ENCODE measurements at regions not wholly inside any gene's neighbourhood (a gene's known extent, or its start where the extent isn't known, plus 50 kb on each side); places are given as distances from the start of the nearest gene placed in this dataset.

DNA sequence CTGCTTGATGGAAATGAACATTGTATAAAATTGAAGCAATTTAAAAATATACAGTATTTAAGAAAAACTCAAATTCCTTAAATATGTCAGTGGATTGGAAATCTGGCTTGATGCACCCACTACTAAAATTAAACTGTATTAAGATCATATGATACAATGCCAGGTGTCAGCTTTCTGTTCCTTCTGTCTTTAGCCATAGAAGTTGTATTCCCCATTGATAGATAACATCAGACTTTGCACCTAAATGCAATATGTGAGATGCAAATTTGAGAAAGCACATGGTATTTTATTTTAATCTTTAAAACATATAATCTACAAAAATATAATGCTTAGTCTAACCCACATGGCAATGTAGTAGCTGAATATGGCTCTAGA, 697.4 kb upstream of the WWC1 start:
- DNase-seq, result no peak

DNA sequence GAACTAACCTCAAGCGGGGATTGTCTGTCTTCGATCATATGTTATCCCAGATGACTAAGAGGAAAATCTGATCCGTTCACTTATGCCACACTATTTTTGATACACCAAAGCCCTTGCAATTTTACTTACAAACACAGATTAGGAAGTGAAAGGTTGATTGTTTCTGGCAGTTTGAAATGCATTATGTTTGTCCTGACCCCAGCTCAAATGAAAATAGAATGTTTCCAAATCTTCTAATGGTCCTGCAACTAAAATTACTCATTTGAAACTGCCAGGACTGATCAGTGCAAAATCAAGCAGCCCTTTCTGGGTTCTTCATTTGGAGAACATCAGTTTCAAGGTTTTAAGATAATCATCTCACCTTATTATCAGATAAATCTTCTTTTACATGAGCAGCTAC, 696.7 kb upstream of the WWC1 start:
- DNase-seq, result no peak

GRCh38 chr5:167595196-167595595, 696.2 kb upstream of the WWC1 start:
- no peak for DNase-seq

DNA sequence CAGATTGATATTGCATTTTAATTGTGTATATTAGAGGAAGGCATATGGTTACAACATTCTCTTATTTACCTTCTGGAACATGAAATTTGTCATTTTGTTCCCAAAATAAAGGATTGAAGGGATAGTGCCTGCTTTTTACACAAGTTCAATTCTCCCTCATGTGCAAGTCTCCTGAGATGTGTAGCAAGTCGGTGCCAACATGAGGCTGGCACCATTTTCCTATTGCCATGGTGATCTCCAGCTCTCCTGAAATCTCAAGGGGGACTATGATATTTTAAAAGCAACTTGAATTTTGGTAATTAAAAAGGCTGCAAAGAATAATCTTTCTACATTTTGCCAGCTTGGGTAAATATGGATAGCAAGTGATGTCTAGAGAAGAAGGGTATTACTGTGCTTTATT, 693.3 kb upstream of the WWC1 start:
- no peak for DNase-seq

DNA sequence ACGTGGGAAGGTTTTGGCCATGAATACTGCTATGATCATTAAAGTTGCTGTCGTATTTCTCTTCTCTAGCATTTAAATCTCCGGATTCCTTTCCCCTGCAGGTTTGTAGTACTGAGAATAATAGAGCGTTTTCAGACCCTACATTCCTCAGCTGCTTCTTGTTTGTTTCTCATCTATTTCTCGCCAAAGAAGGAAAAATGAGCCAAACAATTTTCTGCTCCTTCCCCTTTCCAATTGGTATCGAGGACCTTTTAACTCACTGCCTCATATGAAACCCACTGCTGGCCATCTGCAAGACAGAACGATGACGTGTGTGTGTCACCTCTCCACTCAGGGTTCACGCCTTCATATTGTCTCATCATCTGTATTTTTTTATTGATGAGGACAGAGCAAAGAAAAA, 689.4 kb upstream of the WWC1 start:
- peak; percentile 42 for DNase-seq

DNA sequence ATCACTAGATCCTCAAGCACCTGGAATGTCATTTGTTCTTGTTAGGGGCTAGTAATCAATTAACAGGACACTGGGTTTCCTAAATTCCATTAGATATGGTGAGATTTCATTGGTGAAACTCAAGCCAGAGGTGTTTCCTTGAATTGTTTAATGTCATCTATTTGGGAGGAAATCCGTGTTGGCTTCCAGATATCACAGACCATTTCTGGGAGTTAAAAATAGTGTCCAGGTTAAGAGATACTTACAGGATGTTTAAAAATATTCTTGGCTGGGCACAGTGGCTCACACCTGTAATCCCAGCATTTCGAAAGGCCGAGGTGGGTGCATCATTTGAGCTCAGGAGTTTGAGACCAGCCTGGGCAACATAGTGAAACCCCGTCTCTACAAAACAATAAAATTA, 688.3 kb upstream of the WWC1 start:
- no peak for DNase-seq

- no peak for DNase-seq
These were observed 682.8 kb upstream of the WWC1 start for GRCh38 chr5:167608390-167609272.

GRCh38 chr5:167614294-167615021, 677.0 kb upstream of the WWC1 start:
- no peak for DNase-seq

DNA sequence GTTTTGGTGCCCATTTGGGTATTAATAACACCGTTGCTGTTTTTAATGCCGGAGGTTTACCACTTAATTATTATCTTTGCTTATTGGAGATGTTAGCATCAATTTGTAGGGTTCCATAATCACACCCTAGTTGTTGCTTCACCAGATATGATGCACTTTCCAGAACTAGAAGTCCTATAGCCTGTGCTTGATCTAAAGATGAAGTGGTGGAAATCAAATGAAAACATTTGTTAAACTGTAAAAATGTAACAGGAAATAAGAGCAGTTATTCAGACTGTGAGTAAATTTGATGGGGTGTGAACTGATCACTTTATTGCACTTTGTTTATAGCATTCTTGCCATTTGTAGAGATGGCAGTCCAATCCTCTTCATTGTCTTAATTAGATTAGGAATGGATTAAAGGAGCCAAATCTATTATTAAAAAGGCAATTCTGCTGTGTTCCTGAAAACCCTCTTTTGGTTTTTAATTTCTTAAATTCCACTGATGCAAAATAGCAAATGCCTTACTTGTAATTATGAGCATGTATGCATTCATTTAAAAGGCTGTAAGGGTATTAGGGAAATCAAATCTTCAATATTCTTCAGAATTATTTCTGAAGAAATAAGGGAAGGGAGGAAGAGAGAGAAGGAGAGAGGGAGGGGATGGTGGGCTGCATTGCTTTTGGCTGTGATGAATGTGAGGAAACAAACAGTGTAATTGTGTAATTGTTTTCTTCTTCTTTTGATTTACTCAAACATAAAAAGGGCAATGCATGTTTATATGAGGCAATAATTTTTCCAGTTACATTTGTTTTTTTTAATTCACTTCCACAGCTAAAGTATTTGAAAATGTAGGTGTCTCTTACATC, 675.2 kb upstream of the WWC1 start:
- no peak for DNase-seq

DNA sequence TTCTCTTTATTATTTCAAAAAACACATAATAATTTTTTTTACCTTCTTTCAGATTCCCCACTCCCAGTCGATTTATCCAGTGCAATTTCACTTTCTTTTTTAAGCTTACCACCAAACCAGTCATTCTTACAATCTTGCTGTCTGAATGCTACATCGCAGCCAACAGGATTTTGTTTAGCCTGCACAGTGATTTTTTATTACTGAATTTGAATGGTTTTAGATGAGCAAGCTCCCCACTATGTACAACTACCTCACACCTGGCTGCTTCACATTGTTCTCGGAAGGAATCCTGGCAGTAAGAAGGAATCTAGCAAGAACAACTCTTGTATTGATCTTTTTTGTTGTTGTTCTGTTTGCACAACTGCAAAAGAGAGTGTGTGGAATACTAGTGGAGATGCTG, 668.1 kb upstream of the WWC1 start:
- DNase-seq, result no peak

- no peak for DNase-seq
These were observed 667.4 kb upstream of the WWC1 start for GRCh38 chr5:167624053-167624452.

DNA sequence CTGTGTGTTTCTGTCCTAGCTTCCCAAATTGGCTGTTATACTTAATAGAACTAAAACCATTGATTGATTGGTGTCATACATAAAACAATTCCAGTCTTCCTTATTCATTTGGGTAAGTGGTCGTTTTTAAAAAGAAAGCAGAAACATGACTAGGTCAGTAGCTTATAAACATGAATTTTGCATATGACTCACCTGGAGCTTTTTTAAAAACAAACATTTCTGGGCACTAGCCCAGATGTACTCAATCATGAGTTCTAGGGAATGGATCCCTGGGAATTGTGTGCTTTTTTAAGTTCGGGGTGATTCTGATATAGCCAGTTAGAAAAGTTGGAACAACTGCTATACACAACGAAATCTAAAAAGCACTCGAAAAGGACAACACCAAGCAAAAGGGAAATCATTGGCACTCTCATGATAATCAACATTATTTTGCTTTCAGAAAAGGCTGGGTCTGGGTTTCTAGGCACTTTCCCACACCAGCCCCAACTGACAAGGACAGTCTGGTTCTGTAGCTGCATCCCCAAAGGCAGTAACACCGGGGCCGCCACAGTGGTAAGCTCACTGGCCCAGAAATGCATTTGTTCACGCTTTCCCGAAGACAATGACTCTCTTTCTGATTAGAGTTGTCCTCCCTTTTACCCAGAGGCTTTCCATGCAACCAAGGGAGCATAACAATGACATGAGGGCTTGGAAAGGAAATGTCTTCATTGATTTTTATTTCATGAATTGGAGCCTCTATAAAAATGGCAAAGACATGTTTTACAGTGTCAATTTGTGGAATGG, 664.9 kb upstream of the WWC1 start:
- no peak for DNase-seq

DNA sequence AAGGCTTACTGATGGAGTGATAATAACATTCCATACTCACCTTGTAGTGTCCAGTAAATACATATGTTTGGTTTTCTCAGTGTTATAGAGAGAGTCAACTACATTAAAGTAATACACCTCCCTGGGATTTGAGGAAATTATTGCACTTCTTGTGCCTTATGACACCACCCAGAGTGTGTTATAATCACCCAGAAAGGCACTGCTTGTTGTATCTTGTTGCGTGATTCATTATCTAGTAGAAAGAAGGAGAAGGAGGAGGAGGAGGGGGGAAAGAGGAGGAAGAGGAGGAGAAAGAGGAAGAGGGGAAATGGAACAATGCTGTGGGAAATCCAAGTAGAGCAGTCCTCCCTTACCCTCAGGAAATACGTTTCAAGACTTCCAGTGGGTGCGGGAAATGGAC, 661.8 kb upstream of the WWC1 start:
- no peak for DNase-seq

GRCh38 chr5:167631191-167631590, 660.3 kb upstream of the WWC1 start:
- no peak for DNase-seq

- no peak for DNase-seq
These were observed 658.3 kb upstream of the WWC1 start for GRCh38 chr5:167633114-167633513.

- peak; percentile 90 for DNase-seq
These were observed 657.5 kb upstream of the WWC1 start for GRCh38 chr5:167633931-167634341.

- peak; percentile 94 for DNase-seq
These were observed 657.0 kb upstream of the WWC1 start for GRCh38 chr5:167634432-167634831.

DNA sequence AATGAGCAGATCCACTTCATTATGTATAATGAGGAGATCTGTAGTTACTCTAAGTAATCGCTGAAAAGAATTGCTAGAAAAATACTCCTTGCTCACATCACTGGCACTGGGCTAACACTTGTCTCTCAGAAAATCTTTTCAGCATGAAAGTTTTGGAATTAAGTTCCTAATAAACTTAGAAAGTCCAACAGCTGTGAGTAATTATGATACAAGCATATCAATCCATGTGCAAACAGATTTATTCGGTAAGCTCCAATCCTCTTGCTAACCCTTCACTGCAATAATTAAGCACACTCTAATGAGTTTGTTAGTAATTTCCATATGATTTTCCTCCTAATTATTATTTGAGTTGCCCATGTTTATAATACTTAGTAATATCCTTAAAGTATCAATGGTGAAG, 652.6 kb upstream of the WWC1 start:
- peak; percentile 42 for DNase-seq

- DNase-seq, result peak; percentile 73
These were observed 652.2 kb upstream of the WWC1 start for GRCh38 chr5:167639273-167639672.

DNA sequence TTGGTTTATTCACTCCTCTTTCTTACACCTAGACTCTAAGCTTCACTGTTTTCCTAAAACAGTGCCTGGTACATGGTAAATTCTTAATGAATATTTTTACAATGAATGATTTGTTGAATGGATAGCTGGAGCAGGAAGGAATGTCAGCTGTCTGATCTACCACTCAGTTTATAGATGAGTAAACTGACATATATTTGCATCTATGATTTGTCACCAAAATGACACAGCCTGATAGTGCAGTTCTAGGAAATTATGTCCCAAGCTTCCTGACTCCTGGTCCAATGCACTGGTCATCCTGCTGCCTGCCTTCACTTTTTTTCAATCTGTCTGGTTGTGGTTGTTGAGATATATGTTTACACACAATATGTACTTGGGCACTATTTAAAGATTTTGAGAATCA, 651.7 kb upstream of the WWC1 start:
- DNase-seq, result peak; percentile 77

- peak; percentile 41 for DNase-seq
These were observed 649.3 kb upstream of the WWC1 start for GRCh38 chr5:167642181-167642580.

- DNase-seq, result peak; percentile 98
These were observed 648.5 kb upstream of the WWC1 start for GRCh38 chr5:167642779-167643517.

Measured in fibroblast of skin of abdomen (primary cell).